HCT116 (cell line): ENCODE measurements at regions not wholly inside any gene's neighbourhood (a gene's known extent, or its start where the extent isn't known, plus 50 kb on each side); places are given as distances from the start of the nearest gene placed in this dataset.

Experiments used
- ATAC-seq: fragments of 200-7000 bp; cut with Tn5 transposase; 2 replicates; pipeline ENCODE4 v1.9.1; 2020; ENCODE audit warnings: mild to moderate bottlenecking, moderate library complexity
- BruUV-seq: library from RNA; stranded (reverse); fragments of 400-500 nt; replicated peaks from 2 replicates; lab custom pipeline; 2021; lab: Mats Ljungman, UMichigan
- CTCF ChIA-PET: fragments of 300-600 bp; sonication (Branson Sonifier 250); formaldehyde crosslinking; loops from one replicate; lab custom pipeline; 2021; ENCODE audit warnings: antibody characterized with exemption; lab: Charles Lee
- POLR2A ChIA-PET: fragments of 300-600, 350-600 bp; sonication (Branson Sonifier 250); formaldehyde crosslinking; loops from one replicate; lab custom pipeline; 2021; ENCODE audit warnings: antibody characterized with exemption; lab: Charles Lee
- RAD21 ChIA-PET, 2 experiments: fragments of 300-600 bp; sonication (Branson Sonifier 250); formaldehyde crosslinking; loops; one replicate each; lab custom pipeline; 2023; ENCODE audit warnings: low total read pairs in 2 of 2; ENCODE audit not compliant: uncharacterized antibody in 2 of 2, unreplicated experiment in 2 of 2, low non-redundant PET in 1 of 2; lab: Charles Lee
- DNase-seq: peaks from one replicate; pipeline ENCODE4 v3.0.0-alpha.2; 2010; ENCODE audit warnings: low read depth, low spot score
- H2AFZ ChIP-seq: fragments of 200-600 bp; shearing (Covaris generic), sonication (generic); 2 replicates; pipeline ENCODE4 v1.6.1; 2017; ENCODE audit warnings: low read depth, mixed run types, mixed read lengths, antibody characterized with exemption, low read length; ENCODE audit not compliant: poor library complexity, severe bottlenecking
- H3K27ac ChIP-seq: 2 replicates; pipeline ENCODE4 v1.5.1; 2012; ENCODE audit warnings: low read depth, low read length
- H3K27me3 ChIP-seq: fragments of 200-600 bp; sonication (generic); 2 replicates; pipeline ENCODE4 v1.6.1; 2016; ENCODE audit warnings: mixed run types, low read length, mixed read lengths; ENCODE audit not compliant: insufficient read depth
- H3K36me3 ChIP-seq, 2 experiments: fragments of 200-500 bp in 1 of 2; fragments of 200-600 bp in 1 of 2; sonication (Bioruptor generic) in 1 of 2; sonication (generic) in 1 of 2; 2 replicates each; pipeline versions ENCODE4 v1.5.1 to v1.6.1; 2014 to 2016; ENCODE audit warnings: low read length in 2 of 2, inconsistent platforms in 1 of 2, mixed read lengths in 1 of 2, mixed run types in 1 of 2; ENCODE audit not compliant: insufficient read depth in 2 of 2, control insufficient read depth in 1 of 2
- H3K4me1 ChIP-seq, 2 experiments: fragments of 200-600 bp in 1 of 2; sonication (generic) in 1 of 2; 2 replicates each; pipeline versions ENCODE4 v1.5.1 to v1.6.1; 2012 to 2017; ENCODE audit warnings: low read length in 2 of 2, inconsistent platforms in 1 of 2, mild to moderate bottlenecking in 1 of 2, mixed read lengths in 1 of 2, mixed run types in 1 of 2, moderate library complexity in 1 of 2; ENCODE audit not compliant: insufficient read depth in 2 of 2, control insufficient read depth in 1 of 2
- H3K4me2 ChIP-seq: fragments of 200-600 bp; sonication (generic); 2 replicates; pipeline ENCODE4 v1.6.1; 2017; ENCODE audit warnings: mixed run types, low read length, mixed read lengths
- H3K4me3 ChIP-seq, 2 experiments: fragments of 200-600 bp in 1 of 2; sonication (generic) in 1 of 2; replicated peaks in 1 of 2; 2 replicates each; pipeline ENCODE4 v1.5.1; 2011 to 2016; ENCODE audit warnings: low read length in 2 of 2, control low read depth in 1 of 2, low read depth in 1 of 2, mild to moderate bottlenecking in 1 of 2, mixed read lengths in 1 of 2, mixed run types in 1 of 2
- H3K79me2 ChIP-seq: fragments of 200-600 bp; sonication (generic); 2 replicates; pipeline ENCODE4 v1.6.1; 2017; ENCODE audit warnings: mild to moderate bottlenecking, mixed run types, low read length, moderate library complexity, mixed read lengths; ENCODE audit not compliant: insufficient read depth
- H3K9ac ChIP-seq: fragments of 200-600 bp; sonication (generic); 2 replicates; pipeline ENCODE4 v1.6.1; 2016; ENCODE audit warnings: low read length, mixed read lengths
- H3K9me2 ChIP-seq: fragments of 200-600 bp; sonication (generic), shearing (Covaris generic); 2 replicates; pipeline ENCODE4 v1.6.1; 2017; ENCODE audit warnings: mixed run types, mild to moderate bottlenecking, moderate library complexity; ENCODE audit not compliant: insufficient read depth
- H3K9me3 ChIP-seq, 2 experiments: fragments of 200-500 bp in 1 of 2; fragments of 200-600 bp in 1 of 2; sonication (Bioruptor generic) in 1 of 2; sonication (generic) in 1 of 2; 2 replicates each; pipeline ENCODE4 v1.6.1; 2014 to 2017; ENCODE audit warnings: low read length in 2 of 2, mixed read lengths in 2 of 2, inconsistent platforms in 1 of 2, low read depth in 1 of 2, mild to moderate bottlenecking in 1 of 2, mixed run types in 1 of 2, moderate library complexity in 1 of 2; ENCODE audit not compliant: control insufficient read depth in 1 of 2, insufficient read depth in 1 of 2
- H4K20me1 ChIP-seq: fragments of 200-600 bp; sonication (generic), shearing (Covaris generic); 2 replicates; pipeline ENCODE4 v1.6.1; 2017; ENCODE audit warnings: mixed run types, mild to moderate bottlenecking, moderate library complexity; ENCODE audit not compliant: insufficient read depth
- ATF3 ChIP-seq: IDR thresholded peaks from 2 replicates; pipeline ENCODE4 v1.6.1; 2012
- CEBPB ChIP-seq: IDR thresholded peaks from 2 replicates; pipeline ENCODE4 v1.6.1; 2012; ENCODE audit warnings: low read depth
- EZH2 ChIP-seq: fragments of 200-600 bp; sonication (generic); IDR thresholded peaks from 2 replicates; pipeline ENCODE4 v1.6.1; 2017; ENCODE audit warnings: antibody characterized with exemption, mixed run types
- FOSL1 ChIP-seq: IDR thresholded peaks from 2 replicates; pipeline ENCODE4 v1.6.1; 2012; ENCODE audit warnings: low read depth
- POLR2A ChIP-seq: IDR thresholded peaks from 2 replicates; pipeline ENCODE4 v1.7.0; 2011; ENCODE audit warnings: borderline replicate concordance; ENCODE audit not compliant: insufficient read depth, insufficient read length; ENCODE audit errors: extremely low read depth
- REST ChIP-seq: IDR thresholded peaks from 2 replicates; pipeline ENCODE4 v1.6.1; 2012; ENCODE audit warnings: low read depth
- SIN3A ChIP-seq: IDR thresholded peaks from 2 replicates; pipeline ENCODE4 v1.6.1; 2012; ENCODE audit warnings: low read depth
- SP1 ChIP-seq: IDR thresholded peaks from 2 replicates; pipeline ENCODE4 v1.6.1; 2012; ENCODE audit warnings: low read depth
- ZFX ChIP-seq: fragments of 450-650 bp; IDR thresholded peaks from 2 replicates; pipeline ENCODE4 v1.6.1; 2017
- intact Hi-C: fragments of 100-400 bp; cut with micrococcal nuclease; formaldehyde crosslinking; loops from 2 replicates; pipeline ENCODE4 v1.10.0; 2022

GRCh38 chr9:80177949-80178480 lies 606.2 kb downstream of the TLE4 start:
- no TSS peak for BruUV-seq
- Histone ChIP-seq H4K20me1 (no peaks in the 10 kb centered on the region), H3K27me3 (no peaks in the 10 kb centered on the region), H2AFZ (no peak overlapping the region), H3K4me3 (no peak overlapping the region), H3K4me2 (no peak overlapping the region), H3K4me1 (no peaks in the 10 kb centered on the region), H3K9me2 (no peaks in the 10 kb centered on the region), H3K9ac (no peak overlapping the region)
- ChIA-PET RAD21 (no interaction called here), CTCF (no interaction called here)
- intact Hi-C loops, result no loop called here
- no peak for ATAC-seq
- TF ChIP-seq POLR2A (no peak), REST (no peak), ZFX (no peak), CEBPB (no peak), SIN3A (no peak), ATF3 (no peak), EZH2 (no peak), FOSL1 (no peak), SP1 (no peak)
- TF ChIP-seq, all 23 proteins: peak for 0
- no peak overlapping the region for H3K27ac ChIP-seq
- POLR2A ChIA-PET, result no interaction called here
- H3K36me3 ChIP-seq, result no peaks in the 10 kb centered on the region
- DNase-seq, result no peak
- peaks cover 6 to 20% of the 10 kb centered on the region in 2 experiments; a peak in 2 of 4 replicates for H3K9me3 ChIP-seq
- no peaks in the 10 kb centered on the region for H3K79me2 ChIP-seq
